Limb (tissue), 2 donors: ENCODE measurements at regions not wholly inside any gene's neighbourhood (a gene's known extent, or its start where the extent isn't known, plus 50 kb on each side); places are given as distances from the start of the nearest gene placed in this dataset.

Experiments
- DNase-seq, 2 donors: peaks; one replicate each; pipeline ENCODE4 v3.0.0-alpha.2; 2016; ENCODE audit errors: extremely low spot score in 2 of 2

DNA sequence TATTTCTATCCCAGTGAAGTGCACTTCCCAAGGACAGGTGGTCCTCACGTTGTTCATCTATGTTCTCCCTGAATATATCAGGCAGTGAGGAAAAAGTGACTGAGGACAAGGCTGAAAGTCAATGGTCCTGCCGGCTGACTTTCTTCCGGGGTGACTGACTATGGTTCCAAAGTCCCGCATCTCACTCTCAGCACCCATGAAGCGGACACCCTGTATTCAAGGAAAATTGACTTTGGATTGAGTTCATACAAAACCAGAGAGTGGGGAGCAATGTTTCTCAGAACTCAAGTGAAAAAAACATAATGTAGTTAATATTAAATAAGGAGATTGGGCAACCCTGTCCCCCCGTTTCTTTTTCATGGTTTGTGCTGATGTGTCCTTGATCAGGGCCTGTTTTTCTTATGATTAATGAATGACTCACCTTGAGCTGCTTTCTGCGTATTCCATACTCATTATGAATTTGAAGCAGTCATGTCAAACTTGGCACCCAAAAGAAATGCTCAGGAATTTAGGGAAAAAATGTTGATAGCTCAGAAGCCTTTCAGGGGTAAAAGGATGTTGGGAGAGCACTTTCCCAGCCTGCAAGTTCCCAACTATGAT is 184.0 kb downstream of the CYLD start:
- no peak for DNase-seq

DNA sequence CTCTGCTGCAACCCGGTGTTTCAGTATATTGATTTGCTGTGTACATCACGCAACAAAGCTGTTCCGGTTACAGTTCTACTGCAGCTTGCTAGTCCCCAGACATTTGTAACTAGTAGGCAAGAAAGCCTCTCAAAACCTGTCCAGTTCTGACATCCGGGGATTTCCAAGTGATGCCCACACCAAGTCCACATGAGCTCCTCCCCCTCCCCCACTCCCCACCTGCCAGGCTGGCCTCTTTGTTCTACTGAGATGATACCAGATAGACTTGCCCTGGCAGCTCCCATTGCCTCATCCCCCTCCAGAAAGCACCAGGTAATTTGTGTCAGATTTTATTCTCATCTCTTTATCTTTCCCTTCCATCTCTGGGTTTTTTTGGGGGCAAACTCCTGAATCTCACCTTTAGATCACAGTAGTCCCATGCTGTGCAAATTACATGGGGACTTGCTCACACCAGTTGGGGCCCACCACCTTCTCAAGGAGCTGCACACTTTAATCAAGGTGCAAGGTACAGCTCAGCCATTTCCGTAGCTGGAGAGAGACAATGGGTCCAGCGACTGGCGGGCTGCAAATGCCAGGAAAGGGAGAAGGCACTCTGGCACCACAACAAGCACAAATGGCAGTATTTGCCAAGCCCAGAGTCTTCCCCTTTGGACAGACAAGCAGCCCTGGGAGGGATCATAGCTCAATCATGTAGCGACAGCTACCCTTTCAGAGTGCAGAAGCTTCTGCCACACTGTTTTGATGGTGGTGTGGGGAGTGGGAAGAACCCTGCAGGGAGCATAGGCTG is 183.1 kb downstream of the CYLD start:
- DNase-seq: no peak

- DNase-seq: peak in 1 of 2 donors; percentile 42
These were observed 176.2 kb downstream of the CYLD start for GRCh38 chr16:50917950-50918703.

DNA sequence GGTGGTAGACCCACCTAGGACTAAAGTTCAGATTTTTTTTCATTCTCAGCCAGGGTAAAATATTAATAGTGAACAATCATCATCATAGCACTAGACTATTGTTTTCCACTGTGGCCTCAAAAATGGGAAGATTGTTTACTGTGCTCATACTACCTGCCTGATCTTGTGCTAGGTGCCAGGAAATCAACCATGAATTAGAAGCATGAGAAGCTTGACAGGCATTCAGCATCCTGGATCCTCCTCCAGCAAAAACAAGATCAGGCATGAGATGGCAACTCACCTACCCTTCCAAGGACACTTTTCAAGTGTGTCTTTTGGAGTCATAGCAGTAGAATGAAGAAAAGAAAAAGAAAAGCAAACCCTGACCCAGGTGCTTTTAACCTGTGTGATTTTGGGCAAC is 174.2 kb downstream of the CYLD start:
- DNase-seq: no peak

GRCh38 chr16:50915120-50915519 is 173.2 kb downstream of the CYLD start:
- no peak for DNase-seq

GRCh38 chr16:50910736-50911100 is 168.8 kb downstream of the CYLD start:
- peak in 1 of 2 donors; percentile 1 for DNase-seq

DNA sequence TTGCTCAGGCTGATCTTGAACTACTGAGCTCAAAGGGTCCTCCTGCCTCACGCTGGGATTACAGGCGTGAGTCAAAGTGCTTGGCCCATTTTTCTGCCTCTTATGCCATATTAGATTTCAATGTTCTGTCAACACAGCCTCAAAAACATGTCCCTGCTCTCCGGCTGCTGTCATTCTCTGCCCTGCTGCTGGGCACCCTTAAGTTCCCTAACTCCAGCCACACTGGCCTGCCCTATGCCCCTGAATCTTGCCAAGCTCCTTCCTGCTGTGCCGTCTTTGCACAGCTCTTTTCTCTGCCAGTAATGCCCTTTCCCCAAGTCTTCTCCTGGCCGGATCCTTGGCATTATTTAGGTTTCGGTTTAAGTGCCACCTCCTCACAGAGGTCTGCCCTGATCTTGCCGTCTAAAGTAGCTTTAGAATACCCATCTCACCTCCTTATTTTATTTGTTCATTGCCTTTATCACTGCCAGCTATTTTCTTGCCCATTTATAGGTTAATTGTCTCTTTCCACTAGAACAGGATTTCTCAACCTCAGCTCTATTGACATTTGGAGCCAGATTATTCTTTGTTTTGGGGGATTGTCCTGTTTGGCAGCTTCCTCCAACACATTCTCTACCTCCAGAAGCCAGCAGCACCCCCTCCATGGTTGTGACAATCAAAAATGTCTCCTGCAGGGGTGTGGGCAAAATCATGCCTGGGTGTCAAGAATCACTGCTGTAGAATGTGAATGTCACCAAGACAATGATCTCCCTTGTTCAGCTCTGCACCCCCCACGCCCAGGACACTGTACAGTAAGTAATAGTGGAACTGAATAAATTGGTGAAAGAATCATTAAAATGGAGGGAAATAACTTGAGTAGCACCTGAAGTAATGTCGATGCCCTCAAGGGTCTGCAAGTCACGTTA is 168.2 kb downstream of the CYLD start:
- no peak for DNase-seq

DNA sequence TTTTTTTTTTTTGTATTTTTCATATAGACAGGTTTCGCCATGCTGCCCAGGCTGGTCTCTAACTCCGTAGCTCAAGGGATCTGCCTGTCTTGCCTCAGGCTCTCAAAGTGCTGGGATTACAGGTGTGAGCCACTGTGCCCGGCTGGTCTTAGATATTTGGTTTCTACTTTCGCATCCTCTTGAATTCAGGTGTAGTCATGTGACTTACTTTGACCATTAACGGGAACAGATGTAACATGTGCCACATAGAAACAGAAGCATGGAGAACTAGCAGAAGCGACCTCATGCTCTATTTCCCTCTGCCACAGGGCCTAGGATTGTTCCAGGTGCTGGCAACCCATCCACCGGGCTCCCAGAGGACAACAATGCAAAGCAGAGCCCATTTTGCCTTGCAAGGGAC is 166.6 kb downstream of the CYLD start:
- no peak for DNase-seq

GRCh38 chr16:50906454-50906853 is 164.6 kb downstream of the CYLD start:
- no peak for DNase-seq

DNA sequence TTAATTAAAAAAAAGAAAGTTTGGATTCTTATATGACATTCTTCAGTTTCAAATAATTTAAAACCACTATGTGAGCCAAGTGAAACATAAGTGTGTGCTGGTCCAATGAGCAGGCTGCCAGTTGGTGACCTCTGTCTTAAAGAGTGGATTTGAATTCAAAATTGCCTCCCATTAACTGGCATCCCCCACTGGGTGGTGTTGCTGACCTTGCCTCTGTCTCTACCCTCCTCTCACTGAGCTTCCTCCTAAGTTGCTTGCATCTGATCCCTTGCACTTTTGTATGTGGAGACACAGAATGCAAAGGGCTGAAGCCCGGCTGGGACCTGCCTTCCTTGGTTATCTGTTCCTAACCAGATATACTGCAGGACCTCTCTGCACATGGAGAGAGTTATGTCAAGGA is 160.6 kb downstream of the CYLD start:
- DNase-seq: no peak

GRCh38 chr16:50901062-50901461 is 159.2 kb downstream of the CYLD start:
- DNase-seq: no peak

- no peak for DNase-seq
These were observed 158.6 kb downstream of the CYLD start for GRCh38 chr16:50900391-50900942.

- DNase-seq: no peak
These were observed 158.1 kb downstream of the CYLD start for GRCh38 chr16:50899951-50900350.

GRCh38 chr16:50889746-50890145 is 147.9 kb downstream of the CYLD start:
- DNase-seq: no peak

DNA sequence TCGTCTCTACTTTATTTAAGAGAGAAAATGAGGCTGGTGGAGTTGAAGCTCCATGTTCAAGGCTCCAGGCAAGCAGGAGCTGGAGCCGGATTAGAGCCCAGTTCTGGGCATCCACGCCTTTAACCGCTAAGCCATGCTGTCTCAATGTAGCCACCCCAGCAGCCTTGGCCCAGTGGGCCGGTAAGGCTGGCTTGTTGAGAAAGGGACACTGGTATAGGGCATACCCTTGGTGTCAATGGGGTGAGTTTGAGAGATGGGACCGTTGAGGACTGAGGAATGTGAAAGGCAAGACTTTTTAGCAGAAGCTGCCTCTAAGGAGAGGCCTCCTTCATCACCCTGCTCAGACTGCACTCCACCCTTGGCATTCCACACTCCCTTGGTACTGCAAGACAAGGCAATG is 147.4 kb downstream of the CYLD start:
- DNase-seq: no peak

DNA sequence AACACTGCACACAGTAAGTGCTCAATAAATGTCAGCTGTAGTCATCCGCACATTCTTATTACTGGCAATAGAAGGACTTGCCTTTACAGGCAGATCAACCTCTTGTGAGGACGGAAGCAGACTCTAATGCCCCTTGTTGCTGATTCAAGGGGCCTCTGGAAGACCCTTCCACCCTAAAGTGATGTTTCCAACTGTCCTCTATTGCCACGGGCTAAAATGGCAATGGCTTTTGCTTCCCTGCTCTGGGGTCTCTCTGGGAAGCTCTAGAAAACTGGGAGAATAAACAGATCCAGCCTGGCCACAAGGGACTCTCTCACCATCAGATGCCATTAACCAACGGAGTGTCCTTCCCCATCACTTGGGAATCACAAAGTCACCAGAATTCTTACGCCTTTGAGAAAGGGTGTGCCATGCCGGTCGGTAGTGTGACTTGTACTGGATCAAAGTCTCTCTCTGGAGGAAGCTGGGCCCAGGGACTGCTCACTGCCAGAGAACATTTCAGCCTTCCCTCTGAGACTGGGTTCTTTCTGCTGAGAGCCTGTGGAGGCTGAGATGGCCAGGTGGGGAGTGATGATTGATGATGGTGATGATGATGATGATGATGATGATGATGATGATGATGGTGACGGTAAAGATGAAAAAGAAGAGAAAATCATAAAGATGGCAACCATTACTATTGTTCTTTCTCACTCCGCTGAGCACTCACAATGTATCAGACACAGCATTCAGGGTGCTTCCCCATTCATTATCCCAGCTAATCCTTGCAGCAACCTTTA is 146.8 kb downstream of the CYLD start:
- DNase-seq: no peak

- DNase-seq: no peak
These were observed 145.8 kb downstream of the CYLD start for GRCh38 chr16:50887500-50888298.

- DNase-seq: peak in 1 of 2 donors; percentile 22
These were observed 142.4 kb downstream of the CYLD start for GRCh38 chr16:50884066-50884860.

DNA sequence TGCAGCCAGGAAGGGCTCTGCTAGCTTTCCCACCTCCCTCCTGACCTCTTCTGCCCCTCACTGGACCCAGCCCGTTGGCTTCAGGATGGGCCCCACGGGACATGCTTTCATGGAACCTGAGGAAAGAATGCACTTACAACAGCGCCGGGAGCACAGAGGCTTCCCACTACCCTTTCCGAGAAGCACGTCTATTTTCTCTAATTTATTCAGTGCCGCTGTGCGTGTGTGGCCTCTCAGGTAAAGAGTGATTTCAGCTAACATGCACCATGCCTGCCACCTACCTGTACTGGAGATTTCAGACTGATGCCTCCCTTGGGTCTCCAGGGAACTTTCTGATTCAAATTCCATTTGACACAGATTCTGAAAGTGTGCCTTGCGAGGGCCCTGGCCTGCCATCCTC is 140.1 kb downstream of the CYLD start:
- no peak for DNase-seq
